NOMO-1 treated with dmso at 0.1 percent for 144 hours (cell line): ENCODE measurements at regions not wholly inside any gene's neighbourhood (a gene's known extent, or its start where the extent isn't known, plus 50 kb on each side); places are given as distances from the start of the nearest gene placed in this dataset.
A peak's percentile ranks its signal among the peaks of the same experiment; 100 is the strongest.

Source experiments
- DNase-seq: peaks from one replicate; lab custom pipeline; 2025; ENCODE audit not compliant: unreplicated experiment; lab: John Stamatoyannopoulos, UW

GRCh38 chr4:54992266-54992665 is 133.1 kb downstream of the KDR start:
- no peak for DNase-seq

DNA sequence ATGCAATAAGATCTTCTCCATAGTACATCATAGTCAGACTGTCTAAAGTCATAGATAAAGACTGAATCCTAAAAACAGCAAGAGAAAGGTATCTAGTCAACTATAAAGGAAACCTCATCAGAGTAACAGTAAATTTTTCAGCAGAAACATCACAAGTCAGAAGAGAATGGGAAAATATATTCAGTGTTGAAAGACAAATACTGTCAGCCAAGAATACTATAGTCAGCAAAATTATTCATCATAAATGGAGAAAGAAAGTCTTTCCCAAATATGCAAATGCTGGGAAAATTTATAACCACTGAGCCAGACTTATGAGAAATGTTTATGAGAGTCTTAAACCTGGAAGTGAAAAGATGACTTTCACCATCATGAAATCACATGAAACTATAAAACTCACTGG is 136.7 kb downstream of the KDR start:
- DNase-seq, result no peak

DNA sequence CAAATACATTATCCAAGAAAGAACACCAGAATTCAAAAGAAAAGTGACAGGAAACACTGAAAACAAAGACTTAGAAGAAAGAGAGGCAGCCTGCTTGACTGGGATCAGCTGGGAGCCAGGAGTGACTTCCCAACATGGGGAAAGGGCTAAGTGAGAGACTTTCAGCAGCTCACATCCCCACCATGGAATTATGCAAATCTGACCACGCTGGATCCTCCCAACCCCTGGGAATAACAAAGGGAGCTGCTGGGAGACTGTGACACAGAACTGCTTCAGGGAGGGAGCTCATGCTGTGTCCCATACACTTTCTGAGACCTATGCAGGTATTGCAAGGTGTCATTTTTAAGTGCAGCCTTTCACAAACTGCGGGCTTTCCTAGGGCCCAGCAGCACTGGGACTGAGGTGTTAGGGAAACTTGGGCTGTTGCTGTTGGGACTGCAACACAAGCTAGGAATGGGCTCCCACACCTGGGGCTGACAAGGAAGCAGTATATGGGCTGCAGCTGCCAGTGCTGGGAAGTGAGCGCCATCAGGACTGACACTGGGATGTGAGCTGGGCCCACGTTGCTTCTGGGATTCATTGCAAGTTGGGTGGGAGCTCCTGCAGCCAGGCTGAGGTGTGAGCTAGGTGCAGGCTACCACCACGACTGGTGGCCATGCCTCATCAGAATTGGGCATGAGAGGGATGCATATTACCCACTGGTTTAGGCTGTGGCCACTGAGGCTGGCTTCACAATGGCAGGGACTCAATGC is 139.1 kb downstream of the KDR start:
- DNase-seq, result no peak

GRCh38 chr4:54976682-54977081 is 148.7 kb downstream of the KDR start:
- DNase-seq, result no peak

- DNase-seq, result no peak
Measured at GRCh38 chr4:54976031-54976430, 149.4 kb downstream of the KDR start.

GRCh38 chr4:54973784-54974183 is 151.6 kb downstream of the KDR start:
- no peak for DNase-seq

- peak; percentile 48 for DNase-seq
Measured at GRCh38 chr4:54971474-54971950, 153.9 kb downstream of the KDR start.

DNA sequence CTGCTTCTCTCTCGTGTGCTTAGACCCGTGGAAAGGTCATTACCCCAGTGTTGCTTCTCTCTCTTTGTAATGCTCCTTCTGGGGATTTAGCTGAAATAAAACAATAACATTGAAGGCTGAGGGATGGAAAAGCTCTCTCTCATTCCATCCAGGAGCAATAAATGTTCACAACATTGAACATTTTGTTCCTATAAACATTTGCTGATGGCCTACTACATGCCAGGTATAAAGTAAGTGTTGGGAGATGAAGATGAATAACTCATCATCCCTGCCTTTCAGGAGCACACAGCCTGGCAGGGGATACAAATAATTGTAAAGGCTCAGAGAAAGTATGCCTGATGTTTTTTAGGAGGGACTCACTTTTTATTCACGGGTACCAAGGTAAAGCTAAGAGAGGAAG is 158.1 kb downstream of the KDR start:
- DNase-seq, result no peak

- peak; percentile 41 for DNase-seq
Measured at GRCh38 chr4:54961357-54961975, 163.9 kb downstream of the KDR start.

DNA sequence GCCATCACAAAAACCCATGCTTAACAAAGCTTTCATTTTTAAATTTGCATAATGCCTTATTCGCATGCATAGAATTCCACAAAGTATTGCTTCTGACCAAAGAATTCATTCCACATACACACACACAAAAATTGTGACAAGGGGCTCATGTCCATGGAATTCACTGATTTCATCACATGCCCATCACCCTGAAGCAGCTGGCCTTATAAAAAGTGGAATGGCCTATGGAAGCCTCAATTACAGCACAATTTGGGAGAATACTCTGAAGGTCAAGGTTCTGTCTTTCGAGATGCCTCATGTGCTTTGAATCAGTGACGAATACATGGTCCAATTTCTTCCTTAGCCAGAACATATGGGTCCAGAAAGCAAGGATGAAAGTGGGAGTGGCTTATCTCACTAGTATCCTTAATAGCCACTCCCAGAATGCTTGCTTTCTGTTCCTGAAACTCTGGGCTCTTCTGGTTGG is 165.7 kb downstream of the KDR start:
- DNase-seq, result no peak

- DNase-seq, result no peak
Measured at GRCh38 chr4:54959131-54959530, 166.3 kb downstream of the KDR start.

DNA sequence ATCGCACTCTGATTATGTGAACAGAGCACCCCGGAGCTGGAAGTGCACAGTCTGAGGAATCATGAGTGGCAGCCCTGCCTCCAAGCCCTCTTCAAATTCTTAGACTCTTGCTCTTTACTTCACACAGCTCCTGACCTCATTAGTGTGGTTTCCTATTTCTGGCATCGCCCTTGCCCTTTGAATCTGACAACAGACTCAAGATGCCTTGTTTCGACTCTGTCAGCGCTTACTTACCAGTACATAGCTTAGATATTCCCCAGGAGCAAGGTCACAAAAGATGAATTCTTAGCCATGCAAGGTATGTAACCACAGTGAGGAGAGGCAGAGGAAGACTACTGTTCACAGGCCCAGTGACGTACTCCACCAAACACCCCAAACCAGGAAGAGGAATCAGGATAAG is 167.2 kb downstream of the KDR start:
- no peak for DNase-seq

GRCh38 chr4:54954656-54955388 is 170.6 kb downstream of the KDR start:
- DNase-seq, result no peak

DNA sequence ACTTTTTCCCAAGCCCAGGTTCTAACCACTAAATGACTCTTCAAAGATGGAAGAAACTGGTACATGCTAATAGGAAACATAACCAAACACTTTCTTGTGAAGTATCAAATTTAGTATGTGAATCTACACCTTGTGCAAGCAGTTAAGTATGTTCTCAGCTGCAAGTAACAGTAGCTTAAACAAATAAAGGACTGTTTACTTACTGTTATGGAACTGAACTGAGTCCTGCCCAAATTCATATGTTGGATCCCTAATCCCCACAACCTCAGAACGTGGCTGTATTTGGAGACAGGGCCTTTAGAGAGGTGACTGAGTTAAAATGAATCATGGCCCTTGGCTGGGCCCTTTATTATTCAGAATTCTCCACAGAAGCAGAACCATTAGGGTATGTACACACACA is 178.7 kb downstream of the KDR start:
- no peak for DNase-seq

- DNase-seq, result no peak
Measured at GRCh38 chr4:54945838-54946237, 179.6 kb downstream of the KDR start.

DNA sequence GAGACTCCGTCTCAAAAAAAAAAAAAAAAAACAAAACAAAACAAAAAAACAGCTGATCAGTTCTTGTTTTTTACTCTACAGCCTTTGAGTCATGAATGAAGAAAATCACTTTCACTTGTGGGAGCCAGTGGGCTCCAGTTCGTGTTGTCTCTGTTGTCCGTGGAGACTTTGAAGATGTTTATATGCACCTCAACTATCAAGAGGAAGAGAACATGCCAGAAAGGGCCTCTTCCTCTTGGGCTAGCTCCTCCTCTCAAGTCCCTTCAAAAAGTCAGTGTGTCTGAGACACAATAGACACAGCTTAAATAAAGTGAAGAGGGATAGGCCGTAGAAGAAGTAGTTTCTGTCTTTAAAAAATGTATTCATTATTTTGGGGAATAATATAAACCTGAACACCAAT is 182.7 kb downstream of the KDR start:
- DNase-seq, result peak; percentile 28

DNA sequence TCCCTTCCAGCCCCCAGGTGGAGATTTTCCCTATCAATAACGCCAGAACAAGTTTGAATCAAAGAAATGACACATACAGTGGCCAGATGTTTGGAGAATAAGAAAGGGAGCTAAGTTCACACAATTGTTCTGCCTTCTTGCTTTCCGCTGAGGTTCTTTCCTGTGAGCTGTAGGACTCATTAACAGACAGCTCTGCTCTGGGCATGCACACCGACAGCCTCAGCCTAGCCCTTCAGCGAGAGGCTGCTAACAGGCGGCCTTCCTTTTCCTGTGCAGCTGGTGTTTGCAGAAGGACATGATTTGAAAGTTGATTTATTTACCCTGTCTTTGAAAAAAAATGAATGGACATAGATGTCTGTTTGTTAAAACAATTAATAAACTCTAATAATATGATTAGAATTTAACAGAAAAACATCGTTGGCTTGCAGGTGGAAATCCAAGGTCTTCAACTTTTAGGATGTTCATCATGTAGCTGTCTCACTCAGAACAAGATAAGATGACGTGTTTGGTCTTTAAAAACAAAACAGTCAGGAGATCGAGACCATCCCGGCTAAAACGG is 183.3 kb downstream of the KDR start:
- no peak for DNase-seq

DNA sequence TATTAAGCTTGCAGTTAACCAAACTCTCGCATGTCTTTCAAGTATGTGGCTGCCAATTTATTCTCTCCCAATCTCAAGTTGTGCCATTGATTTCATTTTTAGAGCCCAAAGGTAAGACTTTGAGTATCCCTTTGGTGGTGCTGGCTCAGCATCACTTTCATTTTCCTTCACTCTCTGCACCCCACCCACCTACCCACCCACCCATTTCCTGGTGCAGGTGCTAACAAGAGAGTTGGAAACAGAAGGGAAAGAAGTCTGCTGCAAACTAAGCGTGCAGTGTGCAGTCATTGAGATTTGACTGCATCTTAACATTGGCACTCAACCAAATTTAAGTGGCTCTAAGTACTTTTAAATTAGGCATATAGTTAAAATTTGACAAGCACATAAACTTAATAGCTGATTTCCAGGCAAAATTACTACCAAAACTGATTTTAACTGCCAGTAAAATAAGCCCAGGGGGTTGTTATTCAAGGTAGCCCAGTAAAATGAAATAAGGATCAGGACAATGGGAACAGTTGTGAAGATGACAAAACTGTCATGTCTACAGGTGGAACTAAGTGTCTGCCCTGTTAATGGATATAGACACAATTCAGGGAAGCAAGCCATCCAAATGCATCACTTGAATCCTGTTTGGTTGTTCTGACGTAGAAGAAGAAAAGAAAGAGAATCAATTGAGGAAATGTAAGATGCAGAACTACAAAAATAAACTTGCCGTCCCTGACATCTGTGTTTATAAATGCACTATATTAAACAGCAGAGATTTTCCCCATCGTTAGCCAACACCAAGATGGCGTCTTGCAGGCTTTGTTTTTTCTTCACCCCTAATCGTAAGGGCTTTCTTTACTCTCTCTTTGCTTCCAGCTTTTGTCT is 184.2 kb downstream of the KDR start:
- DNase-seq, result no peak

DNA sequence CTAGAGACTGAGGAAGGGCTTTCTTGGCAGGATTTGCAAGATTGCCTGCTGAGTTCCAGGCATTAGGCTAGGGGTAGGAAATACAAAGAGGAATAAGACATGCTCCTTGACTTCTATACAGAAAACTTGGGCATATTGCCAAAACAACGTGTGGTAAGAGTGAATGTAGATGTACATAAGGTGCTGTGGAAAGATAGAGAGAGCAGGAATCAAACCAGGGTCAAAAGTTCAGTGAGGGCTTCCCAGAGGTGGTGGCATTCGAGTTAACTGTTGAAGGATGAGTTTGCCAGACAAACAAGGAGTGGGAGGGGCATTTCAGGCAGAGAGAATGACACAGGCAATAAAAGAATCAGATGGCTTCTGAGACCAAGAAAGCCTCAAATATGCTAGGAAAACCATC is 187.9 kb downstream of the KDR start:
- no peak for DNase-seq

GRCh38 chr4:54933579-54933978 is 191.8 kb downstream of the KDR start:
- no peak for DNase-seq

DNA sequence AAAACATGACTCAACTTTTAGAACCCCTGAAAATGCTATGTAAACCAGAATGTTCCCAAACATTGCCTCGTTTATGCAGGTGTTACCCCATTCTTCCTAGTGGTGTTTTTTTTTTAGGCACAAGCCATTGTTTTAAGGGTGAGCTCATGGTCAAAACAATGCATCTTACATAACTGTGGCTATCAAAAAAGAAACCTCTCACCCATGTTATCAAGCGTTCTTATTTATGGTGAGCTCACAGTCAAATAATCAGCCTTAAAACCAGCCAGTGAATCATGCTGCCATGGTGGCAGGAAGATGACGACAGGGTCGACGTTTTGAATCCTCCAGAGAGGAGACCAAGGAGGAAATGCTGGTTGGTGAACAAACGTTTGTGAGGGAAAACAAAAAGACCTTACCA is 195.2 kb downstream of the KDR start:
- DNase-seq, result no peak
